HUDEP-2 (cell line): ENCODE measurements at regions not wholly inside any gene's neighbourhood (a gene's known extent, or its start where the extent isn't known, plus 50 kb on each side); places are given as distances from the start of the nearest gene placed in this dataset.

Source experiments
- DNase-seq, 76 experiments: peaks; one replicate each; lab custom pipeline; 2025; ENCODE audit not compliant: unreplicated experiment in 76 of 76; lab: John Stamatoyannopoulos, UW

GRCh38 chr13:103976371-103976770, 910.2 kb upstream of the SLC10A2 start:
- no peak for DNase-seq

- no peak for DNase-seq
These were observed 907.5 kb upstream of the SLC10A2 start for GRCh38 chr13:103973740-103974139.

- DNase-seq: no peak
These were observed 903.4 kb upstream of the SLC10A2 start for GRCh38 chr13:103969520-103970050.

GRCh38 chr13:103965506-103966243, 899.5 kb upstream of the SLC10A2 start:
- DNase-seq: no peak

- DNase-seq: no peak
These were observed 895.6 kb upstream of the SLC10A2 start for GRCh38 chr13:103961784-103962183.

GRCh38 chr13:103961129-103961528, 894.9 kb upstream of the SLC10A2 start:
- DNase-seq: no peak

- DNase-seq: no peak
These were observed 893.8 kb upstream of the SLC10A2 start for GRCh38 chr13:103960001-103960400.

GRCh38 chr13:103958691-103959090, 892.5 kb upstream of the SLC10A2 start:
- DNase-seq: no peak

GRCh38 chr13:103957939-103958338, 891.7 kb upstream of the SLC10A2 start:
- no peak for DNase-seq

GRCh38 chr13:103953859-103954258, 887.6 kb upstream of the SLC10A2 start:
- DNase-seq: no peak

GRCh38 chr13:103952183-103952582, 886.0 kb upstream of the SLC10A2 start:
- DNase-seq: no peak

GRCh38 chr13:103948426-103948825, 882.2 kb upstream of the SLC10A2 start:
- no peak for DNase-seq

GRCh38 chr13:103945836-103946235, 879.6 kb upstream of the SLC10A2 start:
- DNase-seq: no peak

GRCh38 chr13:103941506-103942140, 875.4 kb upstream of the SLC10A2 start:
- no peak for DNase-seq

GRCh38 chr13:103935117-103935516, 868.9 kb upstream of the SLC10A2 start:
- no peak for DNase-seq

GRCh38 chr13:103931885-103932284, 865.7 kb upstream of the SLC10A2 start:
- DNase-seq: no peak

- DNase-seq: no peak
These were observed 865.2 kb upstream of the SLC10A2 start for GRCh38 chr13:103931331-103931845.

GRCh38 chr13:103926118-103926517, 859.9 kb upstream of the SLC10A2 start:
- DNase-seq: no peak

- DNase-seq: no peak
These were observed 842.7 kb upstream of the SLC10A2 start for GRCh38 chr13:103908911-103909310.

- no peak for DNase-seq
These were observed 842.1 kb upstream of the SLC10A2 start for GRCh38 chr13:103908274-103908673.

- no peak for DNase-seq
These were observed 837.6 kb upstream of the SLC10A2 start for GRCh38 chr13:103903790-103904189.

GRCh38 chr13:103898481-103898880, 832.3 kb upstream of the SLC10A2 start:
- DNase-seq: no peak
